HG03039 (cell line): ENCODE measurements at regions not wholly inside any gene's neighbourhood (a gene's known extent, or its start where the extent isn't known, plus 50 kb on each side); places are given as distances from the start of the nearest gene placed in this dataset.

ENCODE experiments used
- ATAC-seq: cut with Tn5 transposase; IDR thresholded peaks from one replicate; pipeline ENCODE4 v1.9.1; 2021; ENCODE audit warnings: mild to moderate bottlenecking, moderate library complexity; ENCODE audit not compliant: unreplicated experiment

- ATAC-seq = no peak
These were observed 185.9 kb downstream of the CRPPA start for GRCh38 chr7:16235147-16236114.

DNA sequence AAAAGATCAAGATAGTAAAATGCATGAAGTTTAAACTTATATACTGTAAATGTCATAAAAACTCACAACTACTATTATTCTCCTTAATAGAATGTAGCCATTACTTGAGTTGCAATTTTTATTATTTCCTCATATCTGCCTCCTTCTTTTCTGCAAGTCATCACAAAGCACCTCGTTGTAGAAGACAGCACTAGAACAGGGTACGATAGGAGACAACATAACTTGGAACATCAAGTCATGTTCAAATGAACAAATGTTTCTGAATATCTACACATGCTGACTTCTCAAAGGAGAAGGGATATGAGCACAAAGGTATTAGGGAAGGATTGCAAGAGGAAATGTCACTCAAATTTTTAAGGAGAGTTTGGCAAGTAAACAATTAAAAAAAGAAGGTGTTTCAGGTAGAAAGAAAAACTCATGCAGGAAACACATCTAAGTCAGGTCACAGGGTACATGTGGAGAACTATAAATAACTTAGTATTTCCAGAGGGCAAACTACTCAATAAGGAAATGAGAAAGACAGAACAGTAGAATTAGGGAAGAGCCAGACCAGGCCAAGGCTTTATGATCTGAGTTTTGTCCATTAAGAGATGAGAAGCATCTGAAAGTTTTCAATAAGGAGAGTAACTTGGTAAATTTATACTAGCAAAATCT, 186.7 kb downstream of the CRPPA start:
- ATAC-seq = no peak

- ATAC-seq = no peak
These were observed 187.8 kb downstream of the CRPPA start for GRCh38 chr7:16233517-16233916.

DNA sequence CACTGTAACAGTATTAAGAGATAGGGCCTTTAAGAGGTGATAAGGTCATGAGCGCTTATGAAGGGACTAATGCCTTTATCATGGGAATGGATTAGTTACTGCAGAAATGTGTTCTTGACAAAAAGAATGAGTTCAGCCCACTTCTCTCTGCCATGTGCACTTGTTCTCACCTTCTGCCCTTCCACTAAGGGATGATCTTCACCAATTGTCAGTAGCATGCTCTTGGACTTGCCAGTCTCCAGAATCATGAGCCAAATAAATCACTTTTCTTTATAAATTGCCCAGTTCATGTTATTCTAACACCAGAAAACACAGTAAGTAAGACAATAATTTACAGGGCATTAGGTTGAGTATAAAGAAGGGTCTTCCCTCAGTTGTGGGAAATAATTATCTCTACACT, 189.1 kb downstream of the CRPPA start:
- no peak for ATAC-seq

DNA sequence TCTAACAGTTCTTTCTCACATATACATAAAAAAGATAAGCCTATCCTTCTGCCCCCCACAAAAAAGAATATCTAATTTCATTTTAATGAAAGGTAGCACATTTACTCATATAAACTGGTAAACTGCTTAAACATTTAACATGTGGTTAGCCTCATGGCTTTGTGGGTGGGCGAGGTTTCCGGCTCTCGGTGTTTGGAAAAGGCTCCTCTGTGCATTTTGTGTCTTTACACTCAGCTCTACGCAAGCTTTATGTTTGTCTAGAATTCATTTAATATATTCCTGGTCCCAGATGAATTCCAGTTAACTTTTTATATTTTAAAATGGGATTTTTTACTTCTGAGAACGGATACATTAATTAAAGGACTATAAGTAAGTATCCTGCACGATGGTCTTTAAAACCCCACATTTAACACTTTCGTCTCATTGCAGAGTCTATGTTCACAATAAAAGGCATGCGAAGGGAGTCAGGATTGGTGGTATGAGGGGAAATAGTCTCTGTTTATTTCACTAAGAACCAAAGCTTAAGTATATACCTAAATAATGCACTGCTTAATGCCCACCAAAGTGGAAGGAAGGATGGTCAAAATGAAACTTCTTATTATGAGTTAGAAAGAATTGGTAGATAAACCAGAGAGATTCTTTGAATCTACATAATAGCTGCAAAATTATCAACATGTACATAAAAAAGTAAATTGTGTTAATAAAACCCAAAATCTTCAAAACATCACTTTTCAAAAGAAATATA, 197.2 kb downstream of the CRPPA start:
- ATAC-seq = no peak

- ATAC-seq = no peak
These were observed 208.7 kb downstream of the CRPPA start for GRCh38 chr7:16212610-16213009.

- no peak for ATAC-seq
These were observed 209.3 kb downstream of the CRPPA start for GRCh38 chr7:16212032-16212431.

GRCh38 chr7:16211402-16211925, 209.9 kb downstream of the CRPPA start:
- no peak for ATAC-seq

GRCh38 chr7:16210171-16210570, 211.2 kb downstream of the CRPPA start:
- ATAC-seq = no peak

- ATAC-seq = no peak
These were observed 214.0 kb downstream of the CRPPA start for GRCh38 chr7:16207321-16207720.

GRCh38 chr7:16205466-16205865, 215.9 kb downstream of the CRPPA start:
- ATAC-seq = no peak

GRCh38 chr7:16204953-16205352, 216.4 kb downstream of the CRPPA start:
- ATAC-seq = no peak

DNA sequence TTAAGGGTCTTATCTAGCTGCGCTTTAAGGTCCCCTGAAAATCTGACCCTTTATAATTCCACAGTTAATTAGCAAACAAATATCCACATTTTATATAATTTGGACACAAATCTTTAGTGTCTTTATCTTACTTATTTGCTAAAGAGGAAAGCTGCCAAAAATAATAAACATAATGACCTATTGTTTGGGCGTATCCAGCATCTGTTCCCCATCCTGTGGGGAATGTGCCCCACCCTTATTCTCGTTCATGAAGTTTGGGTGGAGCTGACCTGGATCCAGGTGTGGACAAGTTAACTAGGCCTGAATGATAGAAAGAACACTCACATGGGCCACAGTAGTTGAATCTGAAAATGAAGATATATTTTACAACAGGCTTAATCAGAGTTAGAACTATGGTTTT, 218.3 kb downstream of the CRPPA start:
- no peak for ATAC-seq

DNA sequence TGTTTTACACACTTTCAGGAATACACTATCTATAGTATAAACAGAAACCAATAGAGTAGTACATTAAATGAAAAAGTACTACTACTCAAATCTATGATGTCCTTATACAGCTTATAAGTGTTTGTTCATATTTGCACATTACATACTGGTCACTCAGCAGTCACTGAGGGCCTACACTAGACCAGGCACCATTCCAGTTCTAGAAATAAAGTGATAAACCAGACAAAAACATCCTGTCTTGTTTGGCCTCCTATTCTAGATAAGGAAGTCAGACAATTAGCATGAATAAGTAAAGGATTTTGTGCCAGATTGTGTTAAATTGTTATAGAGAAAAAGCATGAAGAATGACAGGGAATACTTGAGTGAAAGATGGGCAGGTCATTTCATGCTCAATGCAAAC, 219.0 kb downstream of the CRPPA start:
- ATAC-seq = no peak

DNA sequence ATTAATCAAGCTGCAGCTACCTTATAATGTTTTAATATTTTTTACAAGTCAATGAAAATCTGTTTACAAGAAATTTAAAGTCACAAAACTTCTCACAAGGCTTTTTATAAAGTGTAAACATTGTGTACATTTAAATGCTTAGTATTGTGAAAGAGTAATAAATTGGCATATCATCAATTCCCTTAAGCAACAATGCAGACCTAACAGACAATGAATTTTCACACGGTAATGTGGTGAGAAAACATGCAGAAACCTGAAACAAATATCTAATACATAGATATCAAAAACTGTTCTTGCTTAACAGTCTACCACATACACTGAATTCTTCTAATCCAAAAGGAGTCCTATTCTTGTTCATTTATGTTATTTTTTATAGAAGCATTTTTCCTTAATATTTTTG, 220.7 kb downstream of the CRPPA start:
- no peak for ATAC-seq

DNA sequence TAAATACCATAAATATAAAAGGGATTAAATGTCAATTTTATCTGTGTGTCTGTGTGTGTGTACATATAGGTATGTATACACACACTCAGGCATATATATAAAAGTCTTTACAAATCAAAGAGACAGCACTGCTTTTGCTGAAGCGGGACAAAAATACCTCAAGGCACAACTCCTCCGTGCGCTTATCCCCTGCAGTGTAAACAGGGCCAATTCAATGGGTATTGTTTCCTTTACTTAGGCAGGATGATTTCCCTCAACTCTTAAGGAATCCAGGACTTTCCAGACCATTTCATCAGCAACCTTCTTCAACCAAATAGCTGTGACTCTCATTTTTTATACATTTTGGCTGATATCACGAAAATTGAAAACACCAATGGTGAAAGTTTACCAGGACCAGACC, 227.7 kb downstream of the CRPPA start:
- no peak for ATAC-seq

DNA sequence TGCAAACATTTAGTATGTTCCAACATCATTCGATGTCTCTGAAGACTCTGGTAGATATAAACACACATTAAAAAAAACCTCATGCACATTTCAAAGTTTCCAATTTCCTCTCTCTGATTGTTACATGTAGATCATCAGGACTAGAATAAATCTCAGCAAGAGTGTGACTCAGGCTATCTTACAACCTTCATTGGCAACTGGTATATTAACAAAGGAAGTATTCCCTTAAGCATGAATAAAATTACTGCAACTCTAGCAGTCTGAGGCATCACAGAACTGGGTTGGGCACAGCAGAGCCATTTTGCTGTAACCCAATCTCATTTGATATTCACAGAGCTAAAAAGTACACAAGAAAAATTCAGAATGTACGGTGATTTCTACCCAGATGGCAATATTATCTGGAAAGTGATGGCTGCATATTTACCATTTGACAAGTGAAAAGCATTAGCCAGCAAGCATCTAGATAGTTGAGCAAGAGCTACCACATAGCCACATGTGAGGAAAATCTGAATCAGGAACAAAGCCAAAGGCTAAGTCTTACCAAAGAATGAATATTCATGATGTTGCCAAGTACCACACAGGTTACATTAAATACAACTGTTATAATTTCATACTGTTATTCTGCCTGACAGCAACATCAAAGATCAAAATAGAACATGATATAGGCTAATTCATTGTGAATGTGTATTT, 232.2 kb downstream of the CRPPA start:
- no peak for ATAC-seq

- ATAC-seq = no peak
These were observed 234.2 kb downstream of the CRPPA start for GRCh38 chr7:16187131-16187530.

GRCh38 chr7:16178585-16178984, 242.8 kb downstream of the CRPPA start:
- ATAC-seq = no peak

- no peak for ATAC-seq
These were observed 243.2 kb downstream of the CRPPA start for GRCh38 chr7:16178092-16178491.

GRCh38 chr7:16174253-16174652, 247.1 kb downstream of the CRPPA start:
- no peak for ATAC-seq
